Body of pancreas (tissue), 4 donors: ENCODE measurements at regions not wholly inside any gene's neighbourhood (a gene's known extent, or its start where the extent isn't known, plus 50 kb on each side); places are given as distances from the start of the nearest gene placed in this dataset.
A peak's percentile ranks its signal among the peaks of the same experiment; 100 is the strongest.

ENCODE experiments used
- ATAC-seq: fragments of 150-250 bp; one replicate; pipeline ENCODE4 v1.9.1; 2016
- DNase-seq, 4 donors: peaks; one replicate each; pipeline ENCODE4 v3.0.0-alpha.2; 2019
- H3K27ac ChIP-seq, 4 donors: fragments of 200-600 bp; sonication (generic); 1 replicate in 3 of 4; 2 replicates in 1 of 4; pipeline versions ENCODE4 v1.5.1 to v1.6.1; 2016 to 2019; ENCODE audit warnings: mild to moderate bottlenecking in 1 of 4, mixed read lengths in 1 of 4, moderate library complexity in 1 of 4
- H3K27me3 ChIP-seq, 2 donors: fragments of 200-600 bp; sonication (generic); one replicate each; pipeline ENCODE4 v1.6.0; 2016; ENCODE audit warnings: mild to moderate bottlenecking in 1 of 2
- H3K36me3 ChIP-seq, 2 donors: fragments of 200-600 bp; sonication (generic); replicated peaks in 1 of 2; 2 replicates each; pipeline ENCODE4 v1.5.1; 2016; ENCODE audit warnings: low read depth in 2 of 2; ENCODE audit not compliant: insufficient read depth in 1 of 2
- H3K4me1 ChIP-seq: fragments of 200-600 bp; sonication (generic); one replicate; pipeline ENCODE4 v1.6.0; 2016
- H3K4me3 ChIP-seq, 2 donors: fragments of 200-600 bp; sonication (generic); 1 replicate in 1 of 2; 2 replicates in 1 of 2; pipeline ENCODE4 v1.5.1; 2016 to 2019
- H3K9me3 ChIP-seq, 3 donors: fragments of 200-600 bp; sonication (generic); 1 replicate in 2 of 3; 2 replicates in 1 of 3; pipeline ENCODE4 v1.5.1; 2016
- CTCF ChIP-seq, 7 experiments: fragments of 450-650 bp in 4 of 7; fragments of 200-600 bp in 3 of 7; sonication (generic) in 3 of 7; IDR thresholded peaks; one replicate each; pipeline ENCODE4 v1.5.1; 2016 to 2019; ENCODE audit warnings: antibody characterized with exemption in 7 of 7
- POLR2A ChIP-seq, 3 donors: fragments of 450-650 bp; IDR thresholded peaks; one replicate each; pipeline ENCODE4 v1.6.1; 2016; ENCODE audit warnings: antibody characterized with exemption in 3 of 3, mild to moderate bottlenecking in 2 of 3
- WGBS, 2 donors: methylation state at CpG; one replicate each; pipeline ENCODE4 v1.1.5; 2017; 5-methylcytosine and 5-hydroxymethylcytosine counted together
- intact Hi-C: fragments of 100-400 bp; cut with DNase I; formaldehyde crosslinking; loops from one replicate; pipeline ENCODE4 v1.15.1; 2023

GRCh38 chr12:114477989-114478395 lies 72.0 kb upstream of the TBX5 start:
- Histone ChIP-seq H3K27ac (no peak overlapping the region), H3K9me3 (no peaks in the 10 kb centered on the region), H3K27me3 (peaks cover 0 to 30% of the 10 kb centered on the region in 2 donors), H3K36me3 (no peaks in the 10 kb centered on the region), H3K4me1 (peaks cover 18% of the 10 kb centered on the region), H3K4me3 (no peak overlapping the region)
- WGBS, 2 donors = 6 to 8% methylated on average over 5 of the region's 5 CpGs
- intact Hi-C loops = no loop called here
- TF ChIP-seq POLR2A (IDR thresholded peaks at IDR 0.05) (no peak), CTCF (IDR thresholded peaks at IDR 0.05) (no peak)
- ATAC-seq = no peak
- no peak for DNase-seq

GRCh38 chr12:114476159-114476558 lies 70.2 kb upstream of the TBX5 start:
- DNase-seq = no peak
- no peak overlapping the region for H3K27ac ChIP-seq
- no peak for TF ChIP-seq POLR2A (IDR thresholded peaks at IDR 0.05)
- TF ChIP-seq CTCF (IDR thresholded peaks at IDR 0.05) = peak in 5 of 7 experiments; percentile 9 to 43 (median 13)
- no peaks in the 10 kb centered on the region for H3K9me3 ChIP-seq
- peaks cover 17% of the 10 kb centered on the region for H3K4me1 ChIP-seq
- intact Hi-C loops = no loop called here
- WGBS, 2 donors = 33 to 37% methylated on average over 2 of the region's 2 CpGs
- no peaks in the 10 kb centered on the region for H3K36me3 ChIP-seq
- peaks cover 0 to 25% of the 10 kb centered on the region in 2 donors for H3K27me3 ChIP-seq
- no peak overlapping the region for H3K4me3 ChIP-seq
- ATAC-seq = no peak

- no peak for DNase-seq
- WGBS, 2 donors = 56 to 61% methylated on average over 3 of the region's 3 CpGs
- H3K4me1 ChIP-seq = no peaks in the 10 kb centered on the region
- H3K36me3 ChIP-seq = no peaks in the 10 kb centered on the region
- no peak for ATAC-seq
- no peak overlapping the region for H3K27ac ChIP-seq
- H3K27me3 ChIP-seq = peaks cover 0 to 5% of the 10 kb centered on the region in 2 donors
- H3K9me3 ChIP-seq = no peaks in the 10 kb centered on the region
- intact Hi-C loops = no loop called here
- TF ChIP-seq POLR2A (IDR thresholded peaks at IDR 0.05) (no peak), CTCF (IDR thresholded peaks at IDR 0.05) (no peak)
- H3K4me3 ChIP-seq = no peak overlapping the region
Measured at GRCh38 chr12:114473717-114474116, 67.8 kb upstream of the TBX5 start.

DNA sequence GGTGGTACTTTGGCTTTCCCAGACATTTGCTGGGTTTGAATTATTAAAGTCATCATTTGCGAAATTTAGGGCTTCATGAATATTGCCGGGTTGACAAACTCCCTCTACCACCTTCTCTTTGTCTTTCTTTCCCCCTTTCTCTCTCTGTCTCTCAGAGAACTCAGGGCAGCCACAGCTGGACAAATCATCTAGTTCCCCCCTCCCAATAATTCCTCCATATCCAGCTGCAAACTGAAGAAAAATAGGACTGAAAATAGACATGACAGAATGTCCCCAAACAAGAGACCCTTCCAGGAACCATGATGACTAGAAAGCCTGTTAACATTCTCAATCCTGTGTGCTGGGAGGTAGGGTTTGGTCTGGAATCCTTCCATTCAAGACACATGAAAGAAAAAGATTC lies 67.1 kb upstream of the TBX5 start:
- intact Hi-C loops = no loop called here
- Histone ChIP-seq H3K36me3 (no peaks in the 10 kb centered on the region), H3K27me3 (peaks cover 0 to 5% of the 10 kb centered on the region in 2 donors), H3K27ac (no peak overlapping the region), H3K4me1 (no peaks in the 10 kb centered on the region), H3K4me3 (no peak overlapping the region), H3K9me3 (no peaks in the 10 kb centered on the region)
- no peak for DNase-seq
- 66 to 72% methylated on average over 2 of the region's 2 CpGs for WGBS, 2 donors
- no peak for ATAC-seq
- TF ChIP-seq CTCF (IDR thresholded peaks at IDR 0.05) (no peak), POLR2A (IDR thresholded peaks at IDR 0.05) (no peak)

GRCh38 chr12:114457620-114458019 lies 51.7 kb upstream of the TBX5 start:
- no peaks in the 10 kb centered on the region for H3K4me1 ChIP-seq
- intact Hi-C loops = no loop called here
- ATAC-seq (no peak), DNase-seq (no peak)
- no peaks in the 10 kb centered on the region for H3K36me3 ChIP-seq
- H3K27ac ChIP-seq = no peak overlapping the region
- TF ChIP-seq CTCF (IDR thresholded peaks at IDR 0.05) (no peak), POLR2A (IDR thresholded peaks at IDR 0.05) (no peak)
- peaks cover 0 to 7% of the 10 kb centered on the region in 2 donors for H3K27me3 ChIP-seq
- no peaks in the 10 kb centered on the region for H3K9me3 ChIP-seq
- no peak overlapping the region for H3K4me3 ChIP-seq
- 5 to 7% methylated on average over 4 of the region's 4 CpGs for WGBS, 2 donors
